MM.1S (cell line): ENCODE measurements at regions not wholly inside any gene's neighbourhood (a gene's known extent, or its start where the extent isn't known, plus 50 kb on each side); places are given as distances from the start of the nearest gene placed in this dataset.

Source experiments
- DNase-seq: peaks from one replicate; pipeline ENCODE4 v3.0.0-alpha.2; 2015
- H2AFZ ChIP-seq: fragments of 300-600 bp; sonication (generic); 2 replicates; pipeline ENCODE4 v1.6.0; 2016; ENCODE audit warnings: antibody characterized with exemption, low read length
- H3F3A ChIP-seq: fragments of 300-600 bp; sonication (generic); 2 replicates; pipeline ENCODE4 v1.6.1; 2016; ENCODE audit warnings: mild to moderate bottlenecking, antibody characterized with exemption, low read length, moderate library complexity, mixed read lengths; ENCODE audit not compliant: insufficient read depth
- H3K27ac ChIP-seq: fragments of 300-600 bp; sonication (generic); 2 replicates; pipeline ENCODE4 v1.5.1; 2016; ENCODE audit warnings: mild to moderate bottlenecking, low read length
- H3K27me3 ChIP-seq: fragments of 300-600 bp; sonication (generic); replicated peaks from 2 replicates; pipeline ENCODE4 v1.6.0; 2016; ENCODE audit warnings: low read length; ENCODE audit not compliant: insufficient read depth
- H3K36me3 ChIP-seq: fragments of 300-600 bp; sonication (generic); replicated peaks from 2 replicates; pipeline ENCODE4 v1.6.1; 2016; ENCODE audit warnings: mild to moderate bottlenecking, low read length, mixed read lengths; ENCODE audit not compliant: insufficient read depth
- H3K4me1 ChIP-seq: fragments of 300-600 bp; sonication (generic); 2 replicates; pipeline ENCODE4 v1.6.1; 2016; ENCODE audit warnings: low read length, mixed read lengths
- H3K4me2 ChIP-seq: fragments of 300-600 bp; sonication (generic); 2 replicates; pipeline ENCODE4 v1.6.0; 2016; ENCODE audit warnings: low read depth, low read length
- H3K4me3 ChIP-seq: fragments of 300-600 bp; sonication (generic); 2 replicates; pipeline ENCODE4 v1.5.1; 2016; ENCODE audit warnings: low read length, mixed read lengths
- H3K79me2 ChIP-seq: fragments of 300-600 bp; sonication (generic); 2 replicates; pipeline ENCODE4 v1.6.1; 2016; ENCODE audit warnings: mixed run types, low read length, mixed read lengths
- H3K9ac ChIP-seq: fragments of 300-600 bp; sonication (generic); 2 replicates; pipeline ENCODE4 v1.6.1; 2016; ENCODE audit warnings: low read length, mixed read lengths
- H3K9me2 ChIP-seq: fragments of 300-600 bp; sonication (generic); replicated peaks from 2 replicates; pipeline ENCODE4 v1.6.1; 2016; ENCODE audit warnings: mild to moderate bottlenecking, low read length, mixed read lengths; ENCODE audit not compliant: insufficient read depth
- H3K9me3 ChIP-seq: fragments of 300-600 bp; sonication (generic); replicated peaks from 2 replicates; pipeline ENCODE4 v1.6.1; 2016; ENCODE audit warnings: mild to moderate bottlenecking, low read length, mixed read lengths; ENCODE audit not compliant: insufficient read depth
- H4K20me1 ChIP-seq: fragments of 300-600 bp; sonication (generic); 2 replicates; pipeline ENCODE4 v1.6.1; 2016; ENCODE audit warnings: mild to moderate bottlenecking, low read length, moderate library complexity, mixed read lengths; ENCODE audit not compliant: insufficient read depth
- CTCF ChIP-seq: fragments of 300-600 bp; sonication (generic); IDR thresholded peaks from 2 replicates; pipeline ENCODE4 v1.5.1; 2016; ENCODE audit warnings: antibody characterized with exemption, low read length, mixed read lengths
- EZH2 ChIP-seq: fragments of 300-600 bp; sonication (generic); optimal IDR thresholded peaks from 2 replicates; pipeline ENCODE3; 2017; ENCODE audit warnings: low read depth, mild to moderate bottlenecking, antibody characterized with exemption, low read length, mixed read lengths
- EZH2phosphoT487 ChIP-seq: fragments of 300-600 bp; sonication (generic); IDR thresholded peaks from 2 replicates; pipeline ENCODE4 v1.6.1; 2018; ENCODE audit warnings: antibody characterized with exemption, low read length

- Histone ChIP-seq H3K27me3 (no peaks in the 10 kb centered on the region), H4K20me1 (no peaks in the 10 kb centered on the region), H3K9ac (no peak overlapping the region), H3K9me2 (no peaks in the 10 kb centered on the region), H3K27ac (no peak overlapping the region), H3F3A (no peaks in the 10 kb centered on the region), H3K79me2 (no peaks in the 10 kb centered on the region), H3K4me3 (no peak overlapping the region), H3K4me1 (no peaks in the 10 kb centered on the region), H3K9me3 (no peaks in the 10 kb centered on the region), H3K4me2 (no peak overlapping the region), H2AFZ (no peak overlapping the region), H3K36me3 (no peaks in the 10 kb centered on the region)
- DNase-seq = no peak
- TF ChIP-seq EZH2phosphoT487 = no peak
- no peak for TF ChIP-seq EZH2
- no peak for TF ChIP-seq CTCF
Observed at GRCh38 chr13:104785952-104786351, 1719.7 kb upstream of the SLC10A2 start.

GRCh38 chr13:104784891-104785290 is 1718.7 kb upstream of the SLC10A2 start:
- Histone ChIP-seq H3K27ac (no peak overlapping the region), H3K36me3 (no peaks in the 10 kb centered on the region), H3K4me1 (no peaks in the 10 kb centered on the region), H3K79me2 (no peaks in the 10 kb centered on the region), H3K27me3 (no peaks in the 10 kb centered on the region), H3F3A (no peaks in the 10 kb centered on the region), H3K9me2 (no peaks in the 10 kb centered on the region), H3K4me3 (no peak overlapping the region), H2AFZ (no peak overlapping the region), H3K9me3 (no peaks in the 10 kb centered on the region), H4K20me1 (no peaks in the 10 kb centered on the region), H3K4me2 (no peak overlapping the region), H3K9ac (no peak overlapping the region)
- no peak for TF ChIP-seq EZH2phosphoT487
- no peak for TF ChIP-seq CTCF
- no peak for TF ChIP-seq EZH2
- no peak for DNase-seq

GRCh38 chr13:104782741-104783140 is 1716.5 kb upstream of the SLC10A2 start:
- no peaks in the 10 kb centered on the region for H3F3A ChIP-seq
- no peak overlapping the region for H3K4me3 ChIP-seq
- no peak overlapping the region for H2AFZ ChIP-seq
- H4K20me1 ChIP-seq = no peaks in the 10 kb centered on the region
- no peak overlapping the region for H3K27ac ChIP-seq
- no peaks in the 10 kb centered on the region for H3K79me2 ChIP-seq
- no peak overlapping the region for H3K4me2 ChIP-seq
- H3K9me3 ChIP-seq = no peaks in the 10 kb centered on the region
- H3K9me2 ChIP-seq = no peaks in the 10 kb centered on the region
- H3K9ac ChIP-seq = no peak overlapping the region
- no peaks in the 10 kb centered on the region for H3K27me3 ChIP-seq
- no peaks in the 10 kb centered on the region for H3K36me3 ChIP-seq
- no peaks in the 10 kb centered on the region for H3K4me1 ChIP-seq
- TF ChIP-seq EZH2phosphoT487 (no peak), CTCF (no peak), EZH2 (no peak)
- DNase-seq = no peak
